HG03565 (cell line): ENCODE measurements at regions not wholly inside any gene's neighbourhood (a gene's known extent, or its start where the extent isn't known, plus 50 kb on each side); places are given as distances from the start of the nearest gene placed in this dataset.
A peak's percentile ranks its signal among the peaks of the same experiment; 100 is the strongest.

Source experiments
- ATAC-seq: cut with Tn5 transposase; IDR thresholded peaks from one replicate; pipeline ENCODE4 v1.9.1; 2021; ENCODE audit warnings: mild to moderate bottlenecking, moderate library complexity; ENCODE audit not compliant: unreplicated experiment

GRCh38 chr1:68551459-68551858 is 54.6 kb upstream of the DEPDC1 start:
- ATAC-seq, result no peak

GRCh38 chr1:68558321-68559026 is 61.6 kb upstream of the DEPDC1 start:
- peak; percentile 79 for ATAC-seq

GRCh38 chr1:68565923-68566322 is 69.0 kb upstream of the DEPDC1 start:
- ATAC-seq, result no peak

- no peak for ATAC-seq
These were observed 74.0 kb upstream of the DEPDC1 start for GRCh38 chr1:68570871-68571270.

GRCh38 chr1:68571454-68572235 is 74.8 kb upstream of the DEPDC1 start:
- ATAC-seq, result no peak

GRCh38 chr1:68585351-68585750 is 88.5 kb upstream of the DEPDC1 start:
- no peak for ATAC-seq

- no peak for ATAC-seq
These were observed 89.9 kb upstream of the DEPDC1 start for GRCh38 chr1:68586766-68587165.

- ATAC-seq, result no peak
These were observed 91.4 kb upstream of the DEPDC1 start for GRCh38 chr1:68588304-68588703.

GRCh38 chr1:68590473-68590872 is 93.6 kb upstream of the DEPDC1 start:
- no peak for ATAC-seq

GRCh38 chr1:68594851-68595250 is 98.0 kb upstream of the DEPDC1 start:
- no peak for ATAC-seq

GRCh38 chr1:68600049-68600661 is 103.3 kb upstream of the DEPDC1 start:
- no peak for ATAC-seq

- no peak for ATAC-seq
These were observed 111.4 kb upstream of the DEPDC1 start for GRCh38 chr1:68608289-68608688.

GRCh38 chr1:68615312-68615711 is 118.4 kb upstream of the DEPDC1 start:
- no peak for ATAC-seq

GRCh38 chr1:68617942-68618341 is 121.1 kb upstream of the DEPDC1 start:
- no peak for ATAC-seq

GRCh38 chr1:68620571-68620970 is 123.7 kb upstream of the DEPDC1 start:
- ATAC-seq, result no peak

GRCh38 chr1:68623700-68624099 is 126.8 kb upstream of the DEPDC1 start:
- no peak for ATAC-seq

- no peak for ATAC-seq
These were observed 127.4 kb upstream of the DEPDC1 start for GRCh38 chr1:68624233-68624632.

GRCh38 chr1:68625624-68626023 is 128.7 kb upstream of the DEPDC1 start:
- ATAC-seq, result no peak

GRCh38 chr1:68633141-68633919 is 136.4 kb upstream of the DEPDC1 start:
- no peak for ATAC-seq

GRCh38 chr1:68644504-68644903 is 147.6 kb upstream of the DEPDC1 start:
- ATAC-seq, result no peak

GRCh38 chr1:68651115-68651514 is 154.2 kb upstream of the DEPDC1 start:
- ATAC-seq, result no peak
